Left ventricle myocardium inferior (tissue), 1 donor: ENCODE measurements at regions not wholly inside any gene's neighbourhood (a gene's known extent, or its start where the extent isn't known, plus 50 kb on each side); places are given as distances from the start of the nearest gene placed in this dataset.

Experiments
- DNase-seq: peaks from one replicate; pipeline ENCODE4 v3.0.0-alpha.2; 2020
- H3K27ac ChIP-seq: fragments of 200-600 bp; replicated peaks from 2 replicates; pipeline ENCODE4 v1.8.0; 2021
- H3K27me3 ChIP-seq: fragments of 200-600 bp; 2 replicates; pipeline ENCODE4 v1.8.0; 2021; ENCODE audit warnings: low read depth
- H3K36me3 ChIP-seq: fragments of 200-600 bp; 2 replicates; pipeline ENCODE4 v1.8.0; 2021
- H3K4me1 ChIP-seq: fragments of 200-600 bp; 2 replicates; pipeline ENCODE4 v1.8.0; 2021
- H3K4me3 ChIP-seq: fragments of 200-600 bp; 2 replicates; pipeline ENCODE4 v1.8.0; 2021; ENCODE audit warnings: mild to moderate bottlenecking, moderate library complexity
- H3K9me3 ChIP-seq: fragments of 200-600 bp; replicated peaks from 2 replicates; pipeline ENCODE4 v1.8.0; 2021
- CTCF ChIP-seq: fragments of 200-600 bp; IDR thresholded peaks from 2 replicates; pipeline ENCODE4 v1.8.0; 2021; ENCODE audit warnings: antibody characterized with exemption, mild to moderate bottlenecking, borderline replicate concordance
- intact Hi-C: fragments of 100-400 bp; cut with micrococcal nuclease; formaldehyde crosslinking; loops from one replicate; pipeline ENCODE4 v1.11.0; 2022
- donor health status: DM: no; HTN: yes; CAD: no; lungs with severe emphysema.

- intact Hi-C loops = no loop called here
- no peak for TF ChIP-seq CTCF
- no peak overlapping the region for H3K4me3 ChIP-seq
- H3K27ac ChIP-seq = no peak overlapping the region
- DNase-seq = no peak
- no peaks in the 10 kb centered on the region for H3K36me3 ChIP-seq
- no peaks in the 10 kb centered on the region for H3K27me3 ChIP-seq
- H3K9me3 ChIP-seq = peaks cover 4% of the 10 kb centered on the region
- H3K4me1 ChIP-seq = no peaks in the 10 kb centered on the region
Measured at GRCh38 chr17:14873996-14874395, 391.1 kb downstream of the PMP22 start.

GRCh38 chr17:14873540-14873939 is 391.6 kb downstream of the PMP22 start:
- TF ChIP-seq CTCF = no peak
- no peaks in the 10 kb centered on the region for H3K36me3 ChIP-seq
- H3K27me3 ChIP-seq = no peaks in the 10 kb centered on the region
- intact Hi-C loops = no loop called here
- no peak for DNase-seq
- H3K9me3 ChIP-seq = peaks cover 4% of the 10 kb centered on the region
- no peak overlapping the region for H3K27ac ChIP-seq
- no peak overlapping the region for H3K4me3 ChIP-seq
- H3K4me1 ChIP-seq = no peaks in the 10 kb centered on the region

GRCh38 chr17:14871921-14872320 is 393.2 kb downstream of the PMP22 start:
- Histone ChIP-seq H3K9me3 (peaks cover 4% of the 10 kb centered on the region), H3K36me3 (no peaks in the 10 kb centered on the region), H3K4me3 (no peak overlapping the region), H3K27ac (no peak overlapping the region), H3K4me1 (no peaks in the 10 kb centered on the region), H3K27me3 (no peaks in the 10 kb centered on the region)
- TF ChIP-seq CTCF = no peak
- intact Hi-C loops = no loop called here
- DNase-seq = no peak

GRCh38 chr17:14866266-14866665 is 398.9 kb downstream of the PMP22 start:
- H3K4me1 ChIP-seq = no peaks in the 10 kb centered on the region
- H3K4me3 ChIP-seq = no peak overlapping the region
- H3K27me3 ChIP-seq = no peaks in the 10 kb centered on the region
- H3K27ac ChIP-seq = no peak overlapping the region
- intact Hi-C loops = no loop called here
- H3K36me3 ChIP-seq = no peaks in the 10 kb centered on the region
- TF ChIP-seq CTCF = no peak
- no peak for DNase-seq
- H3K9me3 ChIP-seq = peaks cover 4% of the 10 kb centered on the region

- no peaks in the 10 kb centered on the region for H3K4me1 ChIP-seq
- no peaks in the 10 kb centered on the region for H3K36me3 ChIP-seq
- H3K9me3 ChIP-seq = no peaks in the 10 kb centered on the region
- H3K27me3 ChIP-seq = no peaks in the 10 kb centered on the region
- TF ChIP-seq CTCF = no peak
- intact Hi-C loops = no loop called here
- no peak for DNase-seq
- H3K27ac ChIP-seq = no peak overlapping the region
- H3K4me3 ChIP-seq = no peak overlapping the region
Measured at GRCh38 chr17:14864127-14864526, 401.0 kb downstream of the PMP22 start.

- DNase-seq = no peak
- intact Hi-C loops = no loop called here
- Histone ChIP-seq H3K27me3 (no peaks in the 10 kb centered on the region), H3K9me3 (no peaks in the 10 kb centered on the region), H3K36me3 (no peaks in the 10 kb centered on the region), H3K27ac (no peak overlapping the region), H3K4me3 (no peak overlapping the region), H3K4me1 (no peaks in the 10 kb centered on the region)
- TF ChIP-seq CTCF = no peak
Measured at GRCh38 chr17:14859542-14859941, 405.6 kb downstream of the PMP22 start.
